Adipose tissue (tissue), 3 donors: ENCODE measurements at regions not wholly inside any gene's neighbourhood (a gene's known extent, or its start where the extent isn't known, plus 50 kb on each side); places are given as distances from the start of the nearest gene placed in this dataset.
"Not testable (repeated sequence)": the region's sequence is repeated elsewhere in the genome, so short reads cannot be mapped to it uniquely, and the experiment has no call there.

Experiments used
- H3K27ac ChIP-seq: one replicate; pipeline ENCODE4 v1.5.1; 2013; ENCODE audit warnings: low read depth, low read length
- WGBS, 3 donors: extraction: QIAGEN DNeasy Blood & Tissue Kit; methylation state at CpG; one replicate each; pipeline ENCODE4 v1.1.7; 2013; 5-methylcytosine and 5-hydroxymethylcytosine counted together
- donor health status: healthy with polysubstance abuse.
- donor health status: Bipolar disorder and iron deficiency.
- donor health status: healthy.

GRCh38 chr1:221246628-221247415 is 367.6 kb downstream of the HLX start:
- WGBS, 3 donors: 83 to 97% (median 95%) methylated on average over 4 of the region's 4 CpGs

GRCh38 chr1:221251580-221251979 is 372.3 kb downstream of the HLX start:
- WGBS, 3 donors: 39 to 80% (median 46%) methylated on average over 2 of the region's 2 CpGs
- no peak overlapping the region for H3K27ac ChIP-seq

More at GRCh38 chr1:221246628-221247415, 367.6 kb downstream of the HLX start:
- H3K27ac ChIP-seq: no peak overlapping the region

GRCh38 chr1:221254813-221255212 is 375.6 kb downstream of the HLX start:
- no peak overlapping the region for H3K27ac ChIP-seq

GRCh38 chr1:221256773-221257172 is 377.5 kb downstream of the HLX start:
- H3K27ac ChIP-seq: no peak overlapping the region
- WGBS, 3 donors: 67 to 78% (median 72%) methylated on average over 3 of the region's 3 CpGs

- 100% methylated on average over 1 of the region's 1 CpG; no CpG with 5 or more reads in 1 of the 3 donors for WGBS, 3 donors
- H3K27ac ChIP-seq: not testable (repeated sequence)
Observed at GRCh38 chr1:221257548-221257947, 378.3 kb downstream of the HLX start.

- 82 to 93% (median 90%) methylated on average over 7 of the region's 7 CpGs for WGBS, 3 donors
- not testable (repeated sequence) for H3K27ac ChIP-seq
Observed at GRCh38 chr1:221262677-221263076, 383.4 kb downstream of the HLX start.

GRCh38 chr1:221263831-221264767 is 384.9 kb downstream of the HLX start:
- 52 to 70% (median 61%) methylated on average over 9 of the region's 9 CpGs for WGBS, 3 donors
- H3K27ac ChIP-seq: no peak overlapping the region

GRCh38 chr1:221264848-221265247 is 385.6 kb downstream of the HLX start:
- H3K27ac ChIP-seq: no peak overlapping the region
- WGBS, 3 donors: 49 to 58% (median 53%) methylated on average over 5 of the region's 5 CpGs

- no peak overlapping the region for H3K27ac ChIP-seq
- WGBS, 3 donors: 72 to 85% (median 74%) methylated on average over 1 of the region's 1 CpG
Observed at GRCh38 chr1:221268295-221268694, 389.1 kb downstream of the HLX start.

GRCh38 chr1:221271701-221272100 is 392.5 kb downstream of the HLX start:
- 82 to 92% (median 91%) methylated on average over 5 of the region's 5 CpGs for WGBS, 3 donors

GRCh38 chr1:221272940-221273339 is 393.7 kb downstream of the HLX start:
- no peak overlapping the region for H3K27ac ChIP-seq
- 74 to 90% (median 89%) methylated on average over 3 of the region's 3 CpGs for WGBS, 3 donors

More at GRCh38 chr1:221271701-221272100, 392.5 kb downstream of the HLX start:
- H3K27ac ChIP-seq: no peak overlapping the region

GRCh38 chr1:221274373-221274772 is 395.1 kb downstream of the HLX start:
- H3K27ac ChIP-seq: no peak overlapping the region
- WGBS, 3 donors: 48 to 92% (median 91%) methylated on average over 6 of the region's 6 CpGs

- WGBS, 3 donors: 71 to 82% (median 72%) methylated on average over 1 of the region's 1 CpG
- no peak overlapping the region for H3K27ac ChIP-seq
Observed at GRCh38 chr1:221276896-221277409, 397.7 kb downstream of the HLX start.

GRCh38 chr1:221279146-221279545 is 399.9 kb downstream of the HLX start:
- H3K27ac ChIP-seq: no peak overlapping the region

GRCh38 chr1:221283532-221283931 is 404.3 kb downstream of the HLX start:
- WGBS, 3 donors: 71 to 79% (median 72%) methylated on average over 1 of the region's 1 CpG
- no peak overlapping the region for H3K27ac ChIP-seq

- no peak overlapping the region for H3K27ac ChIP-seq
- 36 to 55% (median 45%) methylated on average over 1 of the region's 1 CpG for WGBS, 3 donors
Observed at GRCh38 chr1:221284028-221284427, 404.8 kb downstream of the HLX start.

- 80 to 90% (median 86%) methylated on average over 12 to 14 of the region's 14 CpGs for WGBS, 3 donors
Observed at GRCh38 chr1:221284991-221285390, 405.7 kb downstream of the HLX start.

GRCh38 chr1:221285458-221286210 is 406.4 kb downstream of the HLX start:
- H3K27ac ChIP-seq: not testable (repeated sequence)
- 88 to 97% (median 95%) methylated on average over 38 to 45 of the region's 45 CpGs for WGBS, 3 donors

More at GRCh38 chr1:221284991-221285390, 405.7 kb downstream of the HLX start:
- not testable (repeated sequence) for H3K27ac ChIP-seq
